GM18861 (cell line): ENCODE measurements at regions not wholly inside any gene's neighbourhood (a gene's known extent, or its start where the extent isn't known, plus 50 kb on each side); places are given as distances from the start of the nearest gene placed in this dataset.
"Not testable (repeated sequence)": the region's sequence is repeated elsewhere in the genome, so short reads cannot be mapped to it uniquely, and the experiment has no call there.

Experiments
- ATAC-seq: cut with Tn5 transposase; IDR thresholded peaks from one replicate; pipeline ENCODE4 v1.9.1; 2021; ENCODE audit not compliant: unreplicated experiment

DNA sequence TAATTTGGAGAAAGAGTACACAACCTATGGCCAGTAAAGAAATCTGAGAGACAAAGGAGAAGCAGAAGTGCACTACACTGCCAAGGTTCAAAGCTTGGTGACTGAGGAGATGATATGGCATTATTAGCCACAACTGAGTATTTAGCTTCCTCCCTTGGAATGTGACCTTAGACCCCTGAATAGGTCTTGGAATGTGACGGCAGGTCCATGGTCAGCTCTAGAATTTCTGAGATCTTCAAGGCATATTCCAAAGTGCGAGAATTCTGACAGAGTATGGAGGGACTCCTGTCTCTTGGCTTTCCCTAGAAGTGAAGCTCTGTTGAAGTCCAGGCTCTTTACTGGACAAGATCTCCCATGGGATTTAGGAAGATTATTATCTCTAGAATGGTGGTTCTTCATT lies 130.0 kb upstream of the FN1 start:
- ATAC-seq: no peak

GRCh38 chr2:215557701-215558100 lies 121.8 kb upstream of the FN1 start:
- ATAC-seq: no peak

- no peak for ATAC-seq
These were observed 121.1 kb upstream of the FN1 start for GRCh38 chr2:215556979-215557378.

DNA sequence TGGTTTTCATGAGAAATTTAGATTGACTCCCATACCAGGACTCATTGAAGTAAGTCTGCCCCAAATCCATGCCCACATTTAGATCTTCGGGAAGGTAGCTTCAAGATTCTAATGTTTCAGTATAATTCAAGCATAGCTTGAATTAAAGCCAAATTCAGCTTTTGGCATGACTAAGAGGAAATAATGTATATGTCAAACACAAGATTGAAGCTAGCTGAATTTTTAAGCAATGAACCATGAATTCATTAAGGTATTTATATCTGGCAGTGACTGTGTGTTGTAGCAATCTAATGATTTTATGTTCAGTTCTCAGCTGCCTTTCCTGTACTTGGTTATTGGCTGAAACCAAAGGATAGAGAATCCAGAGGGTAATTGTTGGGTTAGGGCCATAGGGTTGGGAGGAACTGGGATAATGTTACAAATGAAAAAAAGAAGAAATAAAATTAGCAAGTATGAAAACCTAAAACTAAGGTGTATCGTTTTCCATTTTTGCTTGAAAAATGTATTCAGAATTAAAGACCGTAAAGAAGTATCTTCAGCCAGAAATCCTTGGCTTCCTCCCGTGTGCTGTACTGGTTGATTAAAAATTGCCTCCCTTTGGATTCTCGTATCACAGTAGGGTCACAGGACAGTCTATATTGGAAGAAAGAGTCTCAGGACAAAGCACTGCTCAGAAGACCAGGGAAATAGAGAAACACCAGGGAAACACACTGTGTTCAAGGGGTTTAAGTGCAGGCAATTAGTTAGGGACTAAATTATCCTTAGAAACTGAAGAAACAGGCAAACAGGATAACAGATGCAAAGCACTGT lies 119.0 kb upstream of the FN1 start:
- ATAC-seq: no peak

GRCh38 chr2:215553946-215554345 lies 118.1 kb upstream of the FN1 start:
- ATAC-seq: no peak

- ATAC-seq: no peak
These were observed 116.3 kb upstream of the FN1 start for GRCh38 chr2:215552144-215552580.

DNA sequence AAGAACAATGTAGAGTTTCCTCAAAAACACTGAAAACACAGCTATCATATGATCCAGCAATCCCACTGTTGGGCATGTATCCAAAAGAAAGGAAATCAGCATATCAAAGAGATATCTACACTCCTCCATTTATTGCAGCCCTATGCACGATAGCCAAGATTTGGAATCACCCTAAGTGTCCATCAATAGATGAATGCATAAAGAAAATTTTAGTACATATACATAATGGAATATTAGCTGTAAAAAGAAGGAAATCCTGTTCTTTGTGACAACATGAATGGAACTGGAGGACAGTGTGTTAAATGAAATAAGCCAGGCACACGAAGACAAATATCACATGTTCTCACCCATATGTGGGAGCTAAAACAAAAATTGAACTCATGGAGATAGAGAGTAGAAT lies 114.5 kb upstream of the FN1 start:
- ATAC-seq: no peak

DNA sequence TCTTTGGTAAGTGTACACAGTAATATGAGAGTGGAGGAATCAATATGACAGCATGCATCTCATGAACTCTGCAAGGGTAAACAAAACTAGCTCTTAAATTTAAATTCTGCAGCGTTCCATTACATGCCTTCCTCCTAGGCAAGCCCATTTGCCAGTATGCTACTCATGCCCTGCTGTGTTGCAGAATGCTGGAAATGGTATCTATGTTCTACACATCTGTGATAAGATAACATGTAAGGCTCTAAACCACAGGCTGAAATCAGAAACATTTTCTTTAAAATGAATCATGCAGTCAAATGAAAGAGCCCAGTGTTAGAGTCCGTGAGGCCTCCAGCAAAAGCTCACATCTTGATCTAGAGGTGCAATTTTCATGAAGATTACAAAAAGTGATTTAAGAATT lies 112.8 kb upstream of the FN1 start:
- ATAC-seq: no peak

DNA sequence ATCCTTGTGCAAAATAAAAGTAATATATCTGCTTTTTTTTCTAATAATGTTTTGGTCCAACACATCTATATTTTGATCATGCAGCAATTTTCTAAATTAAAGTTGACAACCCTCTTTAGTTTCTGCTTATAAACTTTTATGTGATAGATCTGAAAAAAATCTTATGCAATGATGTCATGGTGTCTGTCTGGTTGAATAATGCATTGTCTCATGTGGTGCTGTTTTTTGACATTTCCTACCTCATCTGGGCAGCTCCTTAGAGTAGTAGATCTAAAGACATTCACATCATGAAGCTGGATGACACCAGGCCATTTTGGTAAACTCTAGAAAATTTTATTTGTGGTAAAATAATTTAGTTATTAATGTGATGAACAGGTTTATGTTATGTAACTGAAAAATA lies 106.8 kb upstream of the FN1 start:
- no peak for ATAC-seq

- ATAC-seq: no peak
These were observed 104.8 kb upstream of the FN1 start for GRCh38 chr2:215540658-215541057.

DNA sequence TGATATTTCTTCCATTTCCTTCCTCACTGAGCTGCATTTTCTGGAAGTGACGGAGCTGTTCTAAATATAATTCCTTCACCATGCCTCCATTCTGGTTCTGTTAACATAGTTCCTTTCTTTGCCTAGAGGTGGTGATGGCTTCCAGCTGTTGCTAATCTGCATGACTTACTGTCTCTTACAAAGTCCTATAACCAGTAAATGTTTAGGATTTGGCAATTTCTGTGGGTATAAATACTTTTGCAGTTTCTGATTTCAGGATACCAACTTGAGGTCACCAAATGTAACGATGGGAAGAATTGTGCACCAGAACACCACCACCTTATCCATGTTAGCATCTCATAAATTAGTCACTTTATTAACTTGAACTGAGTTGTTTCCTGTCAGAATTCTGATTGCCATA lies 101.7 kb upstream of the FN1 start:
- ATAC-seq: no peak

GRCh38 chr2:215536510-215536909 lies 100.6 kb upstream of the FN1 start:
- no peak for ATAC-seq

DNA sequence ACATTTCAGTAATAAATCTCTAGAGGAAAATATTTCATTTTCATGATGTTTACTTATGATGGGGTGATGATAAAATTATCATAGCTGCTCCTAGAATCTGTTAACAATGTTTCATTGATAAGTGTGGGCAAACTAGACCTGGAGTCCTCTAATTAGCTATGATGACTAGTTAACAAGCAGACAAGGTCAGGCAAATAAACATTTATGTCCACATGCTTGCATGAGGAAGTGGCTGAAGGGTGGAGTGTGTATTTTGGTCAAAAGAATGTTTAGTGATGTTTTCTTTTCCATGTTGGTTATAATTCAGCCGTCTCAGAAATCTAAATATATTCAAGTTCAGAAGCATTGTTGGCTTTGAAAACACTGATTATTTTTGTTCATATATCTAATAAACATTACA lies 99.9 kb upstream of the FN1 start:
- ATAC-seq: no peak

DNA sequence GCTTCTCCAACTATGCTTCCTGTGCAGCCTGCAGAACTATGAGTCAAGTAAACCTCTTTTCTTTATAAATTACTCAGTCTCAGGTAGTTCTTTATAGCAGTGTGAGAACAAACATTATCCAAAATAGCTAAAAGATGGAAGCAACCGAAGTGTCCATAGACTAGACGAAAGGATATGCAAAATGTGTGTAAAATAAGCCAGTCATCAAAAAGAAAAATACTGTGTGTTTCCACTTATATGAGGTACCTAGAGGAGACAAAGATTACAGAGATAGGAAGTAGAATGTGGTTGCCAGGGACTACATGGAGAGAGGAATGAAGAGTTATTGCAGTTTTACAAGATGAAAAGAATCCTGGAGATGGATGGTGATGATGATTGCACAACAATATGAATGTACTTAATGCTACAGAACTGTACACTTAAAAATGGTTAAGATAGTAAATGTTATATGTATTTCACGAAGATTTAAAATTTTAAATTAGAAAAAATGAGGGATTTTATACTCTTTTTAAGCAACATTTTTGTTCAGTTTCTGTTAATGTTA lies 99.3 kb upstream of the FN1 start:
- no peak for ATAC-seq

DNA sequence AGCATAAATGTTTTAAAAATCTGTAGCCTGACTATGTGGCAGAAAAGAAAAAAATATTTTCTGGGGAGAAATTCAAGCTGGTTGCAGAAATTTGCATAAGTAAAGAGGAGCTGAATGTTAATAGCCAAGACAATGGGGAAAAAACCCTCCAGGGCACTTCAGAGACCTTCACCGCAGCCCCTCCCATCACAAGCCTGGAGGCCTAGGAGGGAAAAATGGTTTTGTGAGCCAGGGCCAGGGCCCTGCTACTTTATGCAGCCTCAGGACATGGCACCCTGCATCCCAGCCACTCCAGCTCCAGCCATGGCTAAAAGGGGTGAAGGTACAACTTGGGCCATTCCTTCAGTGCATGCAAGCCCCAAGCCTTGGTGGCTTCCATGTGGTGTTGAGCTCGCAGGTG lies 97.8 kb upstream of the FN1 start:
- ATAC-seq: not testable (repeated sequence)

DNA sequence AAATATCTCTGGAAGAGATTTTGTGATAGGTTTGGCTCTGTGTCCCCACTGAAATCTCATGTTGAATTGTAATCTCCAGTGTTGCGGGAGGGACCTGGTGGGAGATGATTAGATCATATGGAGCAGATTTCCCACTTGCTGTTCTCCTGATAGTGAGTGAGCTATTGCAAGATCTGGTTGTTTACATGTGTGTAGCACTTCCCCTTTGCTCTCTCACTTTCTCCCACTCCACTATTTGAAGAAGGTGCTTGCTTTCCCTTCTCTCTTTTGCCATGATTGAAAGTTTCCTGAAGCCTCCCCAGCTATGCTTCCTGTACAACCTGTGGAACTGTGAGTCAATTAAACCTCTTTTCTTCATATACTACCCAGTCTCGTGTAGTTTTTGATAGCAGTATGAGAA lies 97.0 kb upstream of the FN1 start:
- ATAC-seq: no peak

DNA sequence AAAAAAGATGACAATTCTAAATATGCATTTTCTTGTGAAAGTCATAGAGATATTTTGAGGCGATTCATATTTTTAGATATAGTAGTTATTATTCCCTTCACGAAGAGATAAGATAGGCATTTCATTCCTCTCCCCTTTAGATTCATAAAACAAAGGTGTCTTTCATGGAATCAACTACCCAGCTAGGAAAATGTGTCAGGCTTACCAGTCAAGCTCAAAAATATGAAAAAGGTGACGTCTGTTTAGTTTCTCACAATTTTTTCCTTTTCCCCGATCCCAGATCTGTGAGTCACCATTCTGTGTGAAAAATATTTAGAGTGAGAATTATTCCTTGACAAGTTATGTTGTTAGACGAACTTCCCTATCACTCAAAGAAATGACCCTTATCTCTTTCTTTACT lies 95.4 kb upstream of the FN1 start:
- ATAC-seq: no peak

- no peak for ATAC-seq
These were observed 94.5 kb upstream of the FN1 start for GRCh38 chr2:215530191-215530968.

- no peak for ATAC-seq
These were observed 93.4 kb upstream of the FN1 start for GRCh38 chr2:215529271-215529670.

DNA sequence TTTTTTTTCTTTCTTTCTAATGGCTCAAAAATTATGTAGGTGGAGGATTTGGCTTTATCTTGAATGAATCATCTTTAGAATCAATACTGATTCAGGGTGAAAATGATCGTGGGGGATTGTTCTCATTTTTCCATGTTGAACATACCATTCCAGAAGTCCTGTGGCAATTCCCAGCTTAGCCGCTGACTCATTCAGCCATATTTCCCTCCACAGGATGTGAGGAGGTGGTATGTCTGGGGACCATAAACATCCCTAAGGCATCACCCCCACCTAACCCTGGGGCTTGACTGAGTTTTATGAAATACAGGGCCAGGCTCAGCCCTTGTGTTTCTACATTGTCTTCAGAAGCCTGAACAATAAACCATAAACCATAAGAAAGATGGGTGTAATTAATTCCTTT lies 92.7 kb upstream of the FN1 start:
- no peak for ATAC-seq

DNA sequence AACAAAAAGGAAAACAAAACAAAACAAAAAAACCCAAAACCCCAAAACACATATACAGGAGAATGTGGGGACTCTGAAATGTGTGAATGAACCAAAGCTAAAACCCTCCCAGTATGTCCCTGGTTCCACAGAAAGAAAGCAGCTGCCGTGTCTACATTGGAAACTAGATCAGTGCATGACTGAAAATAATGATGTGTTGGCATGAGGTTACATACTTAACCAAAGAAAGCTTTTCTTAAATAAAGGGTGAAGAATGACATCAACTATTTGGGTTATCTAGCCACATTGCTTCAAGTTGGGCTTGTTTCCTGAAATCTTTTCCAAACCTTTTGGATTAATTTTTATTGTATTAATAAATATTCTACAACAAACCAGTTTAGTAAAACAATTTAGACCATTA lies 91.9 kb upstream of the FN1 start:
- ATAC-seq: no peak

GRCh38 chr2:215526341-215526740 lies 90.5 kb upstream of the FN1 start:
- ATAC-seq: no peak
